Astrocyte of the spinal cord (primary cell): ENCODE measurements at regions not wholly inside any gene's neighbourhood (a gene's known extent, or its start where the extent isn't known, plus 50 kb on each side); places are given as distances from the start of the nearest gene placed in this dataset.
A peak's percentile ranks its signal among the peaks of the same experiment; 100 is the strongest.
"Not testable (repeated sequence)": the region's sequence is repeated elsewhere in the genome, so short reads cannot be mapped to it uniquely, and the experiment has no call there.

Experiments used
- DNase-seq: peaks from one replicate; pipeline ENCODE4 v3.0.0; 2011; ENCODE audit warnings: low read depth, low spot score
- H3K4me3 ChIP-seq: 2 replicates; pipeline ENCODE4 v1.5.1; 2011; ENCODE audit warnings: low read depth, mild to moderate bottlenecking, low read length, moderate library complexity
- in situ Hi-C: cut with HindIII; loops from 2 replicates; pipeline ENCODE4 v1.10.0; 2017; ENCODE audit warnings: low sequenced_read_pairs
- TF ChIP-seq, protein P1 (sequence below): IDR thresholded peaks from 2 replicates; pipeline ENCODE4 v1.5.1; 2012; ENCODE audit warnings: low read depth, mild to moderate bottlenecking, low read length, inconsistent platforms

- in situ Hi-C loops: no loop called here
- peak; percentile 75 for DNase-seq
- no peak overlapping the region for H3K4me3 ChIP-seq
- TF ChIP-seq, protein P1, sequence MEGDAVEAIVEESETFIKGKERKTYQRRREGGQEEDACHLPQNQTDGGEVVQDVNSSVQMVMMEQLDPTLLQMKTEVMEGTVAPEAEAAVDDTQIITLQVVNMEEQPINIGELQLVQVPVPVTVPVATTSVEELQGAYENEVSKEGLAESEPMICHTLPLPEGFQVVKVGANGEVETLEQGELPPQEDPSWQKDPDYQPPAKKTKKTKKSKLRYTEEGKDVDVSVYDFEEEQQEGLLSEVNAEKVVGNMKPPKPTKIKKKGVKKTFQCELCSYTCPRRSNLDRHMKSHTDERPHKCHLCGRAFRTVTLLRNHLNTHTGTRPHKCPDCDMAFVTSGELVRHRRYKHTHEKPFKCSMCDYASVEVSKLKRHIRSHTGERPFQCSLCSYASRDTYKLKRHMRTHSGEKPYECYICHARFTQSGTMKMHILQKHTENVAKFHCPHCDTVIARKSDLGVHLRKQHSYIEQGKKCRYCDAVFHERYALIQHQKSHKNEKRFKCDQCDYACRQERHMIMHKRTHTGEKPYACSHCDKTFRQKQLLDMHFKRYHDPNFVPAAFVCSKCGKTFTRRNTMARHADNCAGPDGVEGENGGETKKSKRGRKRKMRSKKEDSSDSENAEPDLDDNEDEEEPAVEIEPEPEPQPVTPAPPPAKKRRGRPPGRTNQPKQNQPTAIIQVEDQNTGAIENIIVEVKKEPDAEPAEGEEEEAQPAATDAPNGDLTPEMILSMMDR: no peak
These were observed 111.2 kb downstream of the CEP44 start for GRCh38 chr4:174394915-174395314.

- DNase-seq: no peak
- in situ Hi-C loops: no loop called here
- TF ChIP-seq, protein P1: no peak
- no peak overlapping the region for H3K4me3 ChIP-seq
These were observed 105.7 kb downstream of the CEP44 start for GRCh38 chr4:174389439-174389838.

DNA sequence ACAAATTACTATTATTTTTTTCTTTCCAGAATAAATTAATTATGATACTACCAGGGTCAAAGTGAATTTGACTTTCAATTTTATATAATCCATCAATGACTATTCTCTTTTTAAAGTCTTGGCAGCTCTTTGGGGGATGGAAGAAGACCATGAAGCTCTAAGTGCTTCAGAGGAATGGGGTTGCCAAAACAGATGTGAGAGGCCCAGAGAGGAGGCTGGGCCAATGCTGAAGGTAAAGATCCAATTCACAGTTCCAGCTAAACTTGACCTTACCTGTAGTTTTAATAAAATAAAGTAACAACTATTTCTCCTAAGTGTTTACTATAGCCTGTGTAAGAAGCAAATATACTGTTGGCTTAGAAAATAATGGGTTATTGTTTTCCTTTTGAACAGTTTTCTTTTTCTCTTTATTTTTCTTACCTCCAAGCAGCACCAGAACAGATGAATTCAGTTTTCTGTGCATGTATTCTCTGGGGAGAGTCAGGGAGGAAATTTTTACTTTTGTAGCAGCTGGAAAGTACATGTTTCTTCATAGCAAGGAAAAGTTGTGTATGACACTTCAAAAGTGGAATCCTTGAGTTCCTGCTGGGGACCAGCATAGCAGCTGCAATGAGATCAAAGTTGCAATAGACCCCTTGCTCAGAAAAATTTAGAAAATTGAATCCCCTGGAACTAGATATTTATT is 104.9 kb downstream of the CEP44 start:
- in situ Hi-C loops: no loop called here
- TF ChIP-seq, protein P1: no peak

DNA sequence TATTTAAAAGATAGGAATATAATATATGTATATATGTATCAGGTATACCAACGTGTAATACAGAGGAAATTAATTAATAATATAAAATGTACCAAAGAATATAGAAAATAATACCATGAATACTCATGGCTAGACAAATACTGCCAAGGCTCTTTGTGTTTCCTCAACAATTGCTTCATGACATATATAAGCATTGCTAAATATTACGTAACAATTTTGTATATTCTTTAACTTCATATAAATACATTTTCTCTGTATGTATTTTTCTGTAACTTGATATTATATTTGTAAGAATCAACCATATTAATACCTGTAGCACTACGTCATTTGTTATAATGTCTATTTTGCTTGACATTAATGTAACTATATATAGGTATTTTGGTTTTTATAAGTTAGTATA is 104.0 kb downstream of the CEP44 start:
- H3K4me3 ChIP-seq: no peak overlapping the region
- TF ChIP-seq, protein P1: no peak
- in situ Hi-C loops: no loop called here
- DNase-seq: no peak

More for the DNA sequence above, 104.9 kb downstream of the CEP44 start:
- DNase-seq: peak; percentile 16
- H3K4me3 ChIP-seq: no peak overlapping the region

DNA sequence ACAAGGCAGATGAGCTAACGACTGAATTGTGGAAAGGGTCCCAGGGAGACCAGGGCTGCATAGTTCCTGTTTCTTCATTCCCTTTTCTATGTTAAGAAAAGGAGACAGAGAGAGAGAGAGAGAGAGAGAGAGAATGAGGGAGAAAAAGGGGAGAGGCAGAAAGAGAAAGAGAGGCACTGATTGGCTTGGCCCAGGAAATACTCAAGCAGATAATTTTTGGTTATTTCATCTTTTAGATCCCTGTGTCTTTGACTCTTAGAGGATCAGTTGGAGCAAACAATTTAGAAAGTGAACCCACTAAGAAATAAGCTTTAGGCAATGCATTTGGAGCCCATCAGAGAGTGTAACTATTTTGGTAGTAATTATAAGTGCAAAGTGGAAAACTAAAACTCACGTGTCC is 103.4 kb downstream of the CEP44 start:
- in situ Hi-C loops: no loop called here
- H3K4me3 ChIP-seq: no peak overlapping the region
- TF ChIP-seq, protein P1: no peak
- DNase-seq: no peak

GRCh38 chr4:174383783-174384182 is 100.1 kb downstream of the CEP44 start:
- in situ Hi-C loops: no loop called here
- no peak overlapping the region for H3K4me3 ChIP-seq
- TF ChIP-seq, protein P1: no peak
- no peak for DNase-seq

DNA sequence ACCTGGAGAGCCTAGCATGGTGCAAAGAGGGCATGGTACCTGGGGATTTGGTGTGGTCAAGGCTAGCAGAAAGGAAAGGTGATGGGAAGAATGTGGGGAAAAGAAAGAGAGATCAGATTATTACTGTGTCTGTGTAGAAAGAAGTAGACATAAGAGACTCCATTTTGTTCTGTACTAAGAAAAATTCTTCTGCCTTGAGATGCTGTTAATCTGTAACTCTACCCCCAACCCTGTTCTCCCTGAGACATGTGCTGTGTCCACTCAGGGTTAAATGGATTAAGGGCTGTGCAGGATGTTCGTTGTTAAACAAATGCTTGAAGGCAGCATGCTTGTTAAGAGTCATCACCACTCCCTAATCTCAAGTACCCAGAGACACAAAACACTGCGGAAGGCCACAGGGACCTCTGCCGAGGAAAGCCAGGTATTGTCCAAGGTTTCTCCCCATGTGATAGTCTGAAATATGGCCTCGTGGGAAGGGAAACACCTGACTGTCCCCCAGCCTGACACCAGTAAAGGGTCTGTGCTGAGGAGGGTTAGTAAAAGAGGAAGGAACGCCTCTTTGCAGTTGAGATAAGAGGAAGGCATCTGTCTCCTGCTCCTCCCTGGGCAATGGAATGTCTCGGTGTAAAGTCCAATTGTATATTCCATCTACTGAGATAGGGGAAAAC is 99.4 kb downstream of the CEP44 start:
- DNase-seq, in situ Hi-C loops, H3K4me3 ChIP-seq: not testable (repeated sequence)
